K562 (cell line): ENCODE measurements at regions not wholly inside any gene's neighbourhood (a gene's known extent, or its start where the extent isn't known, plus 50 kb on each side); places are given as distances from the start of the nearest gene placed in this dataset.

Source experiments
- ATAC-seq: fragments of 200-7000 bp; cut with Tn5 transposase; 3 replicates; pipeline ENCODE4 v1.9.1; 2020; ENCODE audit warnings: moderate library complexity
- BruUV-seq: library from RNA; stranded (reverse); fragments of 400-500 nt; replicated peaks from 2 replicates; lab custom pipeline; 2021; lab: Mats Ljungman, UMichigan
- CTCF ChIA-PET: fragments of 300-600 bp; formaldehyde crosslinking; extraction: SDS; loops from one replicate; lab custom pipeline; 2021; ENCODE audit warnings: low intra/inter-chr PET ratio; lab: Yijun Ruan, JAX
- POLR2A ChIA-PET: fragments of 300-600, 350-650 bp; sonication (Branson Sonifier 250); formaldehyde crosslinking; extraction: SDS; loops from one replicate; lab custom pipeline; 2021; ENCODE audit warnings: antibody characterized with exemption, inconsistent platforms; lab: Yijun Ruan, JAX
- DNase-seq, 4 experiments: peaks; one replicate each; pipeline versions ENCODE4 v3.0.0 to v3.0.0-alpha.2; 2011 to 2018; ENCODE audit warnings: low spot score in 3 of 4, mixed read lengths in 3 of 4; ENCODE audit errors: extremely low read depth in 1 of 4
- FAIRE-seq: peaks from 2 replicates; lab custom pipeline; 2011; peaks lifted over from hg19 to GRCh38; lab: Jason Lieb, UNC
- H2AFZ ChIP-seq: 2 replicates; pipeline ENCODE4 v1.6.0; 2011; ENCODE audit warnings: low read depth, low read length, control low read depth, inconsistent platforms
- H3K27ac ChIP-seq: fragments of 200-600 bp; 3 replicates; pipeline ENCODE4 v1.8.0; 2011; ENCODE audit warnings: low read depth, mild to moderate bottlenecking, control low read depth, inconsistent platforms, low read length, moderate library complexity, mixed read lengths; ENCODE audit errors: extremely low read depth
- H3K27me3 ChIP-seq, 2 experiments: fragments of 300-600 bp in 1 of 2; 2 replicates in 1 of 2; 3 replicates in 1 of 2; pipeline versions ENCODE4 v1.6.0 to v1.8.0; 2011; ENCODE audit warnings: inconsistent platforms in 2 of 2, low read length in 2 of 2, mild to moderate bottlenecking in 1 of 2, mixed read lengths in 1 of 2, moderate library complexity in 1 of 2; ENCODE audit not compliant: control insufficient read depth in 2 of 2, insufficient read depth in 2 of 2
- H3K36me3 ChIP-seq: fragments of 300-600 bp; 3 replicates; pipeline ENCODE4 v1.8.0; 2011; ENCODE audit warnings: mild to moderate bottlenecking, low read length, inconsistent platforms; ENCODE audit not compliant: control insufficient read depth, insufficient read depth
- H3K4me1 ChIP-seq, 2 experiments: fragments of 200-600 bp in 1 of 2; replicated peaks in 1 of 2; 2 replicates in 1 of 2; 3 replicates in 1 of 2; pipeline versions ENCODE4 v1.5.1 to v1.8.0; 2011; ENCODE audit warnings: inconsistent platforms in 2 of 2, low read length in 2 of 2, mild to moderate bottlenecking in 1 of 2, mixed read lengths in 1 of 2, moderate library complexity in 1 of 2; ENCODE audit not compliant: control insufficient read depth in 2 of 2, insufficient read depth in 2 of 2
- H3K4me2 ChIP-seq: 2 replicates; pipeline ENCODE4 v1.6.1; 2011; ENCODE audit warnings: low read length, control low read depth, inconsistent platforms, mixed read lengths; ENCODE audit not compliant: insufficient read depth
- H3K4me3 ChIP-seq: fragments of 200-600 bp; sonication (generic), shearing (Covaris generic); 2 replicates; pipeline ENCODE4 v1.5.1; 2016; ENCODE audit warnings: control low read depth, inconsistent platforms
- H3K79me2 ChIP-seq: fragments of 200-600 bp; 3 replicates; pipeline ENCODE4 v1.8.0; 2011; ENCODE audit warnings: low read length, inconsistent platforms; ENCODE audit not compliant: control insufficient read depth, insufficient read depth
- H3K9ac ChIP-seq, 2 experiments: 2 replicates each; pipeline versions ENCODE4 v1.6.0 to v1.6.1; 2011; ENCODE audit warnings: low read depth in 2 of 2, low read length in 2 of 2, control low read depth in 1 of 2, inconsistent platforms in 1 of 2, mild to moderate bottlenecking in 1 of 2, mixed read lengths in 1 of 2; ENCODE audit not compliant: insufficient read depth in 1 of 2
- H3K9me1 ChIP-seq: one replicate; pipeline ENCODE4 v1.6.0; 2011; ENCODE audit warnings: inconsistent platforms, mild to moderate bottlenecking, low read length, moderate library complexity; ENCODE audit not compliant: control insufficient read depth, insufficient read depth
- H3K9me3 ChIP-seq: replicated peaks from 2 replicates; pipeline ENCODE4 v1.5.1; 2011; ENCODE audit warnings: low read depth, low read length, inconsistent platforms; ENCODE audit not compliant: control insufficient read depth, insufficient read depth
- H4K20me1 ChIP-seq: replicated peaks from 2 replicates; pipeline ENCODE4 v1.6.1; 2011; ENCODE audit warnings: low read length, inconsistent platforms, mixed read lengths; ENCODE audit not compliant: control insufficient read depth, insufficient read depth
- ARID3B ChIP-seq: fragments of 250-450 bp; sonication (Bioruptor Pico); IDR thresholded peaks from 2 replicates; pipeline ENCODE4 v1.4.0; 2020; ENCODE audit warnings: borderline replicate concordance
- CHCHD3 ChIP-seq: fragments of 250-450 bp; sonication (Bioruptor Pico); IDR thresholded peaks from 2 replicates; pipeline ENCODE4 v2.1.2; 2022; ENCODE audit warnings: mild to moderate bottlenecking
- NCOA1 ChIP-seq: fragments of 450-650 bp; IDR thresholded peaks from 2 replicates; pipeline ENCODE4 v1.6.1; 2016; ENCODE audit warnings: low read depth
- NR2F6 ChIP-seq: fragments of 450-650 bp; formaldehyde crosslinking; IDR thresholded peaks from 2 replicates; pipeline ENCODE4 v1.4.0; 2020; ENCODE audit warnings: mild to moderate bottlenecking
- SAFB2 ChIP-seq: fragments of 200-400 bp; formaldehyde crosslinking; IDR thresholded peaks from 2 replicates; pipeline ENCODE4 v1.6.1; 2018; ENCODE audit warnings: borderline replicate concordance, low read length, low read depth, moderate library complexity; ENCODE audit not compliant: severe bottlenecking
- STAT6 ChIP-seq: sonication (generic); formaldehyde crosslinking; IDR thresholded peaks from 2 replicates; pipeline ENCODE4 v1.8.1; 2023; ENCODE audit warnings: mild to moderate bottlenecking, missing genetic modification reagents
- ZBTB26 ChIP-seq: fragments of 450-650 bp; formaldehyde crosslinking; IDR thresholded peaks from 2 replicates; pipeline ENCODE4 v1.4.0; 2022; ENCODE audit warnings: missing genetic modification characterization
- ZNF785 ChIP-seq: fragments of 250-450 bp; sonication (Bioruptor Pico); IDR thresholded peaks from 2 replicates; pipeline ENCODE4 v1.4.0; 2020; ENCODE audit warnings: mild to moderate bottlenecking
- WGBS: fragments of 100-300 bp; shearing (Covaris generic); methylation state at CpG from one replicate; pipeline ENCODE4 v1.1.6; 2016; ENCODE audit warnings: low coverage, mixed read lengths; ENCODE audit not compliant: insufficient coverage; ENCODE audit errors: missing lambda C conversion rate; 5-methylcytosine and 5-hydroxymethylcytosine counted together
- in situ Hi-C: fragments of 300-500 bp; cut with MboI; formaldehyde crosslinking; loops from 4 replicates; pipeline ENCODE4 v1.15.0; 2018; ENCODE audit warnings: inconsistent platforms, mixed read lengths
- intact Hi-C: fragments of 100-400 bp; cut with micrococcal nuclease; formaldehyde crosslinking; loops from 2 replicates; pipeline ENCODE4 v1.14.2; 2022
- TF ChIP-seq, protein P1 (sequence below): fragments of 450-650 bp; IDR thresholded peaks from 2 replicates; pipeline ENCODE4 v1.6.1; 2018; ENCODE audit not compliant: partially characterized antibody

DNA sequence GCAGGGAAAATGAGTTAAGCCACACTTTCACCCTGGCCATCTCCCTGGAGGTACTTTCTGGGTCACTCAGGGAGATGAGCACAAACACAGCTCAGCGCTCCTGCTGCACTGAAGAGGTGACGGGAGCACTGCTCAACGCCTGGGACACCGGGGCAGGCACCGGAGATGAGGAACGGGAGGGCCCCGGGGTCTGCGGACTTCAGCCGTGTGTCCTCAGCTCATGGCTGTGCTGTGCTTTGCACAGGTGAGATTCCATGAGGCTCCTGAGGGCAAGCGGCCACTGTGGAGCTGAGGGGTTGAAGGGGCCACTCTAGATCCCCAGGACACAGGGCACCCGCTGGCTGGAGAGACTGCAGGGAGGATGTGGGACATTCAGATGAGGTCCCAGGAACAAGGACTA lies 234.2 kb upstream of the EXOC2 start:
- ATAC-seq = no peak
- BruUV-seq = no TSS peak
- Histone ChIP-seq H3K36me3 (no peaks in the 10 kb centered on the region), H3K79me2 (no peaks in the 10 kb centered on the region), H3K4me2 (no peak overlapping the region), H3K4me1 (no peaks in the 10 kb centered on the region), H3K9me1 (no peaks in the 10 kb centered on the region), H3K27ac (no peak overlapping the region), H4K20me1 (no peaks in the 10 kb centered on the region), H3K4me3 (no peak overlapping the region), H3K9me3 (no peaks in the 10 kb centered on the region), H2AFZ (no peak overlapping the region), H3K27me3 (peaks cover 0 to 10% of the 10 kb centered on the region in 2 experiments; a peak in 1 of 5 replicates), H3K9ac (no peak overlapping the region)
- FAIRE-seq = no peak
- POLR2A ChIA-PET = no interaction called here
- in situ Hi-C loops = no loop called here
- intact Hi-C loops = no loop called here
- CTCF ChIA-PET = no interaction called here
- WGBS = 2% methylated on average over 11 of the region's 11 CpGs
- DNase-seq = no peak
- TF ChIP-seq ARID3B (no peak), CHCHD3 (CRISPR knock-in tag) (no peak), STAT6 (CRISPR knock-in tag) (no peak), NR2F6 (CRISPR knock-in tag) (no peak), SAFB2 (no peak), ZBTB26 (CRISPR knock-in tag) (no peak), ZNF785 (CRISPR knock-in tag) (no peak), NCOA1 (no peak)
- TF ChIP-seq, protein P1, sequence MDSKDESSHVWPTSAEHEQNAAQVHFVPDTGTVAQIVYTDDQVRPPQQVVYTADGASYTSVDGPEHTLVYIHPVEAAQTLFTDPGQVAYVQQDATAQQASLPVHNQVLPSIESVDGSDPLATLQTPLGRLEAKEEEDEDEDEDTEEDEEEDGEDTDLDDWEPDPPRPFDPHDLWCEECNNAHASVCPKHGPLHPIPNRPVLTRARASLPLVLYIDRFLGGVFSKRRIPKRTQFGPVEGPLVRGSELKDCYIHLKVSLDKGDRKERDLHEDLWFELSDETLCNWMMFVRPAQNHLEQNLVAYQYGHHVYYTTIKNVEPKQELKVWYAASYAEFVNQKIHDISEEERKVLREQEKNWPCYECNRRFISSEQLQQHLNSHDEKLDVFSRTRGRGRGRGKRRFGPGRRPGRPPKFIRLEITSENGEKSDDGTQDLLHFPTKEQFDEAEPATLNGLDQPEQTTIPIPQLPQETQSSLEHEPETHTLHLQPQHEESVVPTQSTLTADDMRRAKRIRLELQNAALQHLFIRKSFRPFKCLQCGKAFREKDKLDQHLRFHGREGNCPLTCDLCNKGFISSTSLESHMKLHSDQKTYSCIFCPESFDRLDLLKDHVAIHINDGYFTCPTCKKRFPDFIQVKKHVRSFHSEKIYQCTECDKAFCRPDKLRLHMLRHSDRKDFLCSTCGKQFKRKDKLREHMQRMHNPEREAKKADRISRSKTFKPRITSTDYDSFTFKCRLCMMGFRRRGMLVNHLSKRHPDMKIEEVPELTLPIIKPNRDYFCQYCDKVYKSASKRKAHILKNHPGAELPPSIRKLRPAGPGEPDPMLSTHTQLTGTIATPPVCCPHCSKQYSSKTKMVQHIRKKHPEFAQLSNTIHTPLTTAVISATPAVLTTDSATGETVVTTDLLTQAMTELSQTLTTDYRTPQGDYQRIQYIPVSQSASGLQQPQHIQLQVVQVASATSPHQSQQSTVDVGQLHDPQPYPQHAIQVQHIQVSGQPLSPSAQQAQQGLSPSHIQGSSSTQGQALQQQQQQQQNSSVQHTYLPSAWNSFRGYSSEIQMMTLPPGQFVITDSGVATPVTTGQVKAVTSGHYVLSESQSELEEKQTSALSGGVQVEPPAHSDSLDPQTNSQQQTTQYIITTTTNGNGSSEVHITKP = no peak
